ENCODE measurements at regions not wholly inside any gene's neighbourhood (a gene's known extent, or its start where the extent isn't known, plus 50 kb on each side); places are given as distances from the start of the nearest gene placed in this dataset.
"Not testable (repeated sequence)": the region's sequence is repeated elsewhere in the genome, so short reads cannot be mapped to it uniquely, and the experiment has no call there.

- DNase-seq (ENCODE audit: low spot score in 2 of 2): no peak
- no peaks in the 10 kb centered on the region for H3K9me3 ChIP-seq
- 32 to 49% methylated on average over 1 of the region's 1 CpG for WGBS, 2 donors
These were observed 497.7 kb downstream of the STK39 start for GRCh38 chr2:167749660-167750059.

GRCh38 chr2:167749016-167749415, 498.4 kb downstream of the STK39 start:
- WGBS, 2 donors: 93 to 96% methylated on average over 3 of the region's 3 CpGs

More at GRCh38 chr2:167749660-167750059, 497.7 kb downstream of the STK39 start:
- Histone ChIP-seq H3K27ac (no peak overlapping the region), H3K4me1 (no peaks in the 10 kb centered on the region), H3K4me3 (no peak overlapping the region), H3K36me3 (no peaks in the 10 kb centered on the region), H3K27me3 (no peaks in the 10 kb centered on the region)
- TF ChIP-seq EP300 (IDR thresholded peaks at IDR 0.05): no peak
- TF ChIP-seq POLR2A (IDR thresholded peaks at IDR 0.05): no peak
- no peak for TF ChIP-seq CTCF (IDR thresholded peaks at IDR 0.05)

GRCh38 chr2:167748536-167748935, 498.9 kb downstream of the STK39 start:
- DNase-seq (ENCODE audit: low spot score in 2 of 2): no peak
- H3K36me3 ChIP-seq: no peaks in the 10 kb centered on the region
- TF ChIP-seq CTCF (IDR thresholded peaks at IDR 0.05): no peak
- no peak for TF ChIP-seq EP300 (IDR thresholded peaks at IDR 0.05)
- no peak for TF ChIP-seq POLR2A (IDR thresholded peaks at IDR 0.05)
- no peaks in the 10 kb centered on the region for H3K9me3 ChIP-seq
- no peak overlapping the region for H3K27ac ChIP-seq
- no peaks in the 10 kb centered on the region for H3K27me3 ChIP-seq
- no peaks in the 10 kb centered on the region for H3K4me1 ChIP-seq
- 90 to 100% methylated on average over 1 of the region's 1 CpG for WGBS, 2 donors
- H3K4me3 ChIP-seq: no peak overlapping the region

More at GRCh38 chr2:167749016-167749415, 498.4 kb downstream of the STK39 start:
- Histone ChIP-seq H3K36me3 (no peaks in the 10 kb centered on the region), H3K27me3 (no peaks in the 10 kb centered on the region), H3K4me1 (no peaks in the 10 kb centered on the region), H3K4me3 (no peak overlapping the region), H3K27ac (no peak overlapping the region), H3K9me3 (no peaks in the 10 kb centered on the region)
- TF ChIP-seq POLR2A (IDR thresholded peaks at IDR 0.05): no peak
- TF ChIP-seq EP300 (IDR thresholded peaks at IDR 0.05): no peak
- no peak for TF ChIP-seq CTCF (IDR thresholded peaks at IDR 0.05)
- DNase-seq (ENCODE audit: low spot score in 2 of 2): no peak

- no peak for DNase-seq (ENCODE audit: low spot score in 2 of 2)
- no peak overlapping the region for H3K4me3 ChIP-seq
- no peaks in the 10 kb centered on the region for H3K9me3 ChIP-seq
- 67 to 70% methylated on average over 2 of the region's 2 CpGs for WGBS, 2 donors
- TF ChIP-seq POLR2A (IDR thresholded peaks at IDR 0.05): no peak
- TF ChIP-seq EP300 (IDR thresholded peaks at IDR 0.05): no peak
- no peak for TF ChIP-seq CTCF (IDR thresholded peaks at IDR 0.05)
- H3K27me3 ChIP-seq: no peaks in the 10 kb centered on the region
- H3K27ac ChIP-seq: no peak overlapping the region
- H3K4me1 ChIP-seq: no peaks in the 10 kb centered on the region
- H3K36me3 ChIP-seq: no peaks in the 10 kb centered on the region
These were observed 501.7 kb downstream of the STK39 start for GRCh38 chr2:167745667-167746066.

- WGBS, 2 donors: 83 to 89% methylated on average over 1 of the region's 1 CpG
- not testable (repeated sequence) for H3K27me3 ChIP-seq
These were observed 507.5 kb downstream of the STK39 start for GRCh38 chr2:167739921-167740320.

GRCh38 chr2:167733747-167734146, 513.6 kb downstream of the STK39 start:
- Histone ChIP-seq H3K4me3 (no peak overlapping the region), H3K9me3 (no peaks in the 10 kb centered on the region), H3K27ac (no peak overlapping the region), H3K27me3 (no peaks in the 10 kb centered on the region), H3K36me3 (no peaks in the 10 kb centered on the region), H3K4me1 (no peaks in the 10 kb centered on the region)
- 75 to 77% methylated on average over 2 of the region's 2 CpGs for WGBS, 2 donors
- no peak for DNase-seq (ENCODE audit: low spot score in 2 of 2)
- TF ChIP-seq POLR2A (IDR thresholded peaks at IDR 0.05) (no peak), EP300 (IDR thresholded peaks at IDR 0.05) (no peak), CTCF (IDR thresholded peaks at IDR 0.05) (no peak)

More at GRCh38 chr2:167739921-167740320, 507.5 kb downstream of the STK39 start:
- not testable (repeated sequence) for H3K4me1 ChIP-seq; DNase-seq (ENCODE audit: low spot score in 2 of 2); H3K9me3 ChIP-seq; H3K27ac ChIP-seq; H3K4me3 ChIP-seq; H3K36me3 ChIP-seq
